ENCODE measurements at regions not wholly inside any gene's neighbourhood (a gene's known extent, or its start where the extent isn't known, plus 50 kb on each side); places are given as distances from the start of the nearest gene placed in this dataset.

GRCh38 chr10:130873636-130874035, 437.9 kb downstream of the TCERG1L start:
- Histone ChIP-seq H3K27me3 (no peaks in the 10 kb centered on the region), H3K4me1 (no peaks in the 10 kb centered on the region), H3K27ac (no peak overlapping the region), H3K36me3 (no peaks in the 10 kb centered on the region), H3K9me3 (no peaks in the 10 kb centered on the region), H3K4me3 (no peak overlapping the region)
- no peak for DNase-seq
- no peak for TF ChIP-seq CTCF (IDR thresholded peaks at IDR 0.05)

DNA sequence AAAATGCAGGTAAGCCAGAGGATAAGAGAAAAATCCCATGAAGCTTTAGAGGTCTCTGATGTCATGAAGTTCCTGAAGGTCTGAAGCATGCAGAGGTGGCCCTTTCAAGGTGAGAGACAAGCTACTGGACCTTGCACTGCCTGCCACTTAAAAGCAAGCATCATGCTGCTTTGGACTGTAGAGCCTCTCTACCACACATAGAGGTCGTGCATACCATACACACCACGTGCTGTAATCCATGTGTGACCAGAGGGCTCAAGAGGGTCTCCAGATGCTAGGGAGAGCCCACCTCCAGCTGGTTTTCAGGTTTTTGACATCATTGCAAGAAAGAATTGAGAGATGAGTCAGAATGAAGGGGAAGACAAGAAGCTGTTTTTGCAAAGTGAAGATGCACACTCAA, 436.4 kb downstream of the TCERG1L start:
- Histone ChIP-seq H3K4me3 (no peak overlapping the region), H3K27ac (no peak overlapping the region), H3K36me3 (no peaks in the 10 kb centered on the region), H3K4me1 (no peaks in the 10 kb centered on the region), H3K27me3 (no peaks in the 10 kb centered on the region), H3K9me3 (no peaks in the 10 kb centered on the region)
- no peak for DNase-seq
- TF ChIP-seq CTCF (IDR thresholded peaks at IDR 0.05) (no peak), POLR2A (IDR thresholded peaks at IDR 0.05) (no peak)

- TF ChIP-seq CTCF (IDR thresholded peaks at IDR 0.05) (no peak), POLR2A (IDR thresholded peaks at IDR 0.05) (no peak)
- no peak overlapping the region for H3K27ac ChIP-seq
- no peaks in the 10 kb centered on the region for H3K4me1 ChIP-seq
- no peak for DNase-seq
- H3K36me3 ChIP-seq: no peaks in the 10 kb centered on the region
- H3K9me3 ChIP-seq: no peaks in the 10 kb centered on the region
- H3K27me3 ChIP-seq: no peaks in the 10 kb centered on the region
- no peak overlapping the region for H3K4me3 ChIP-seq
These were observed 435.5 kb downstream of the TCERG1L start for GRCh38 chr10:130875897-130876472.

GRCh38 chr10:130877126-130877525, 434.4 kb downstream of the TCERG1L start:
- H3K27me3 ChIP-seq: no peaks in the 10 kb centered on the region
- no peak for DNase-seq
- H3K36me3 ChIP-seq: no peaks in the 10 kb centered on the region
- H3K4me3 ChIP-seq: no peak overlapping the region
- H3K27ac ChIP-seq: no peak overlapping the region
- H3K9me3 ChIP-seq: no peaks in the 10 kb centered on the region
- no peaks in the 10 kb centered on the region for H3K4me1 ChIP-seq
- TF ChIP-seq POLR2A (IDR thresholded peaks at IDR 0.05): no peak

- no peak for DNase-seq
- TF ChIP-seq CTCF (IDR thresholded peaks at IDR 0.05) (no peak), POLR2A (IDR thresholded peaks at IDR 0.05) (no peak)
- no peaks in the 10 kb centered on the region for H3K9me3 ChIP-seq
- no peak overlapping the region for H3K27ac ChIP-seq
- H3K4me3 ChIP-seq: no peak overlapping the region
- H3K36me3 ChIP-seq: no peaks in the 10 kb centered on the region
- H3K4me1 ChIP-seq: no peaks in the 10 kb centered on the region
- H3K27me3 ChIP-seq: no peaks in the 10 kb centered on the region
These were observed 433.4 kb downstream of the TCERG1L start for GRCh38 chr10:130878131-130878530.

GRCh38 chr10:130882906-130883305, 428.6 kb downstream of the TCERG1L start:
- Histone ChIP-seq H3K4me3 (no peak overlapping the region), H3K9me3 (no peaks in the 10 kb centered on the region), H3K27ac (no peak overlapping the region), H3K27me3 (no peaks in the 10 kb centered on the region), H3K36me3 (no peaks in the 10 kb centered on the region), H3K4me1 (no peaks in the 10 kb centered on the region)
- TF ChIP-seq CTCF (IDR thresholded peaks at IDR 0.05): no peak
- TF ChIP-seq POLR2A (IDR thresholded peaks at IDR 0.05): no peak
- DNase-seq: no peak

Measured in Peyer's patch (tissue), 4 donors.